Adrenal gland (tissue), 9 donors: ENCODE measurements at regions not wholly inside any gene's neighbourhood (a gene's known extent, or its start where the extent isn't known, plus 50 kb on each side); places are given as distances from the start of the nearest gene placed in this dataset.
"Not testable (repeated sequence)": the region's sequence is repeated elsewhere in the genome, so short reads cannot be mapped to it uniquely, and the experiment has no call there.

Source experiments
- DNase-seq, 7 donors: peaks; one replicate each; pipeline ENCODE4 v3.0.0-alpha.2; 2019 to 2020
- H3K27ac ChIP-seq, 5 donors: fragments of 200-600 bp; sonication (generic) in 4 of 5; 1 replicate in 3 of 5; 2 replicates in 2 of 5; pipeline versions ENCODE4 v1.5.1 to v1.8.0; 2016 to 2020; ENCODE audit warnings: mild to moderate bottlenecking in 1 of 5
- H3K27me3 ChIP-seq: fragments of 200-600 bp; 2 replicates; pipeline ENCODE4 v1.8.0; 2021
- H3K36me3 ChIP-seq, 2 donors: fragments of 200-600 bp; replicated peaks in 1 of 2; 1 replicate in 1 of 2; 2 replicates in 1 of 2; pipeline versions ENCODE4 v1.5.1 to v1.8.0; 2018 to 2022
- H3K4me1 ChIP-seq, 2 donors: fragments of 200-600 bp; replicated peaks in 1 of 2; 1 replicate in 1 of 2; 2 replicates in 1 of 2; pipeline versions ENCODE4 v1.5.1 to v1.8.0; 2018 to 2021
- H3K4me3 ChIP-seq, 4 donors: fragments of 200-600 bp; sonication (generic) in 3 of 4; one replicate each; pipeline ENCODE4 v1.5.1; 2016 to 2018
- H3K9me3 ChIP-seq, 3 donors: fragments of 200-600 bp; sonication (generic) in 1 of 3; replicated peaks in 1 of 3; 1 replicate in 2 of 3; 2 replicates in 1 of 3; pipeline versions ENCODE4 v1.5.1 to v1.8.0; 2016 to 2021
- CTCF ChIP-seq, 6 experiments: fragments of 450-650 bp in 4 of 6; fragments of 200-600 bp in 2 of 6; sonication (generic) in 1 of 6; IDR thresholded peaks; 1 replicate in 5 of 6; 2 replicates in 1 of 6; pipeline versions ENCODE4 v1.5.1 to v1.8.0; 2016 to 2021; ENCODE audit warnings: antibody characterized with exemption in 6 of 6, mild to moderate bottlenecking in 2 of 6, moderate library complexity in 1 of 6
- POLR2A ChIP-seq, 2 donors: fragments of 450-650 bp; IDR thresholded peaks; one replicate each; pipeline ENCODE4 v1.6.1; 2017; ENCODE audit warnings: antibody characterized with exemption in 2 of 2, mild to moderate bottlenecking in 2 of 2, moderate library complexity in 1 of 2
- WGBS, 4 donors: extraction: QIAGEN DNeasy Blood & Tissue Kit in 2 of 4; methylation state at CpG; one replicate each; pipeline versions ENCODE4 v1.1.5 to v1.1.7; 2013 to 2017; 5-methylcytosine and 5-hydroxymethylcytosine counted together
- intact Hi-C, 2 donors: fragments of 100-400 bp; cut with DNase I; formaldehyde crosslinking; loops; one replicate each; pipeline versions ENCODE4 v1.14.1 to v1.15.0; 2022 to 2023
- donor health status: healthy with polysubstance abuse.
- donor health status: Bipolar disorder and iron deficiency.
- donor health status: DM: yes; HTN: yes; CAD: no.
- donor health status: DM: no; HTN: no; CAD: no.
- donor health status: DM: no; HTN: no; CAD: no.

GRCh38 chr1:208479435-208479834, 235.3 kb upstream of the PLXNA2 start:
- intact Hi-C loops = no loop called here
- Histone ChIP-seq H3K36me3 (no peaks in the 10 kb centered on the region), H3K4me3 (no peak overlapping the region), H3K27ac (no peak overlapping the region), H3K27me3 (no peaks in the 10 kb centered on the region), H3K4me1 (peaks cover 4 to 6% of the 10 kb centered on the region in 2 donors), H3K9me3 (no peaks in the 10 kb centered on the region)
- DNase-seq = no peak
- WGBS, 4 donors = 79 to 86% (median 81%) methylated on average over 7 of the region's 7 CpGs
- TF ChIP-seq CTCF (IDR thresholded peaks at IDR 0.05) (no peak), POLR2A (IDR thresholded peaks at IDR 0.05) (no peak)

GRCh38 chr1:208485512-208485911, 241.3 kb upstream of the PLXNA2 start:
- no peak overlapping the region for H3K27ac ChIP-seq
- H3K27me3 ChIP-seq = no peaks in the 10 kb centered on the region
- no peaks in the 10 kb centered on the region for H3K9me3 ChIP-seq
- WGBS, 4 donors = 70 to 84% (median 79%) methylated on average over 3 of the region's 3 CpGs
- no peak for TF ChIP-seq POLR2A (IDR thresholded peaks at IDR 0.05)
- intact Hi-C loops = no loop called here
- peaks cover 0 to 4% of the 10 kb centered on the region in 2 donors for H3K4me1 ChIP-seq
- H3K4me3 ChIP-seq = no peak overlapping the region
- no peaks in the 10 kb centered on the region for H3K36me3 ChIP-seq
- DNase-seq = no peak

GRCh38 chr1:208486677-208487076, 242.5 kb upstream of the PLXNA2 start:
- no peak for DNase-seq
- Histone ChIP-seq H3K27ac (no peak overlapping the region), H3K4me3 (no peak overlapping the region), H3K4me1 (no peaks in the 10 kb centered on the region), H3K27me3 (no peaks in the 10 kb centered on the region), H3K36me3 (no peaks in the 10 kb centered on the region), H3K9me3 (no peaks in the 10 kb centered on the region)
- intact Hi-C loops = no loop called here
- TF ChIP-seq CTCF (IDR thresholded peaks at IDR 0.05) (no peak), POLR2A (IDR thresholded peaks at IDR 0.05) (no peak)

- H3K36me3 ChIP-seq, intact Hi-C loops, H3K27me3 ChIP-seq, H3K4me1 ChIP-seq, H3K27ac ChIP-seq, H3K4me3 ChIP-seq, H3K9me3 ChIP-seq, DNase-seq: not testable (repeated sequence)
- 95 to 100% (median 96%) methylated on average over 3 to 30 of the region's 36 CpGs for WGBS, 4 donors
Measured at GRCh38 chr1:208488432-208488831, 244.2 kb upstream of the PLXNA2 start.

GRCh38 chr1:208496467-208497371, 252.5 kb upstream of the PLXNA2 start:
- H3K9me3 ChIP-seq = no peaks in the 10 kb centered on the region
- H3K4me3 ChIP-seq = no peak overlapping the region
- no peaks in the 10 kb centered on the region for H3K27me3 ChIP-seq
- no peak for TF ChIP-seq POLR2A (IDR thresholded peaks at IDR 0.05)
- TF ChIP-seq CTCF (IDR thresholded peaks at IDR 0.05) = no peak
- DNase-seq = no peak
- H3K36me3 ChIP-seq = no peaks in the 10 kb centered on the region
- intact Hi-C loops = no loop called here
- H3K4me1 ChIP-seq = no peaks in the 10 kb centered on the region
- 88 to 98% (median 89%) methylated on average over 4 to 12 of the region's 12 CpGs for WGBS, 4 donors
- H3K27ac ChIP-seq = no peak overlapping the region
